HG03378 (cell line): ENCODE measurements at regions not wholly inside any gene's neighbourhood (a gene's known extent, or its start where the extent isn't known, plus 50 kb on each side); places are given as distances from the start of the nearest gene placed in this dataset.

Experiments
- ATAC-seq: cut with Tn5 transposase; IDR thresholded peaks from one replicate; pipeline ENCODE4 v1.9.1; 2021; ENCODE audit warnings: mild to moderate bottlenecking, moderate library complexity; ENCODE audit not compliant: unreplicated experiment

DNA sequence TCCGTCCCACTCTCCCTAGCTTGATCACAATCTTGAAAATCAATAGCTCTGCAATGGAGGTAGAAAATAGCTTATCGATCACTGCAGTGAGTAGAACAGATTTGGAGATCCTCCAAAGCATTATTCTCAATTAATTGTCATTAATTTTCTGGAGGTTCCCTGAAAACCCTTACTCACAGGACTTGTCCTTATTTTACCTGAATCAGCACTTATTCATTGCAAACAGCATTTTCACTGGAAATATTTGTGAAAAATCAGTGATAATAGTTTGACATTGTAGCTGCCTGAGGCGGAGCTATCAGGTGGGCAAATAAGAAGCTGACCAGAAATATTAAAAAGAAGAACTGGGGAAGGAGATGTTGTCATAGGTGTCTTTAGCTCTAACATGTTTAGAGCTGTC is 294.6 kb upstream of the ZSWIM2 start:
- no peak for ATAC-seq

DNA sequence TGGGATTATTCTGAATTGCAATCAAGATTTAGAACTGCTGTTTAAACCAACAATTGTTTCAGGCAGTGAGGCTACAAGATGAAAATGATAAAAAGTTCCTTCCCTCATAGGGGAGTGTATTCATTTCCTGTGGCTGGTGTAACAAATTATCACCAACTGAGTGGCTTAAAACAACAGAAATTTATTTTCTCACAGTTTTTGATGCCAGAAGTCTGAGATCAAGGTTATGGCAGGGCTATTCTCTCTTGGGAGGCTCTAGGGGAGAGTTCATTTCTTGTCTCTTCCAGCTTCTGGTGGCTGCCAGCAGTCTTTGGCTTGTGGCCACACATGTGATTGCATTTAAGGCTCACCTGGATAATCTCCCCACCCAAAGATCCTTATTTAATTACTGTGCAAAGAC is 290.5 kb upstream of the ZSWIM2 start:
- ATAC-seq: no peak

DNA sequence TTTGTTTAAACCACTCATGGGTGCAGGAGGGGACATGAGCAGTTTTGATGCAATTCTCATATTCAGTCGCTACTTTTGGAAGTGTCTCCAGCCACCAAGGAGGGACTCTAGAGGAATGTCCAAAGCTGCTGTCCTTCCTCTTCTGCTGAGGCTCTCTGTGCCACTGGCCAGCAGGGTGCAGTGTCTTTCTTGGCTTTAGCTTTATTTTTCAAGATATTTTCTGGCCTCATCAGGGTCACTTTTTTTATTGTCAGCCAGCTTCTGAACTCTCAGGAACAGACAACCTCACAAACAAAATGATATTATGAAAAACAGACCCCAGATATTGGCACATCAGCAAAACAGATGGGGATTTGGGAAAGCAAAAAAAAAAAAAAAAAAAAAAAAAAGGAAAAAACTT is 289.3 kb upstream of the ZSWIM2 start:
- no peak for ATAC-seq

DNA sequence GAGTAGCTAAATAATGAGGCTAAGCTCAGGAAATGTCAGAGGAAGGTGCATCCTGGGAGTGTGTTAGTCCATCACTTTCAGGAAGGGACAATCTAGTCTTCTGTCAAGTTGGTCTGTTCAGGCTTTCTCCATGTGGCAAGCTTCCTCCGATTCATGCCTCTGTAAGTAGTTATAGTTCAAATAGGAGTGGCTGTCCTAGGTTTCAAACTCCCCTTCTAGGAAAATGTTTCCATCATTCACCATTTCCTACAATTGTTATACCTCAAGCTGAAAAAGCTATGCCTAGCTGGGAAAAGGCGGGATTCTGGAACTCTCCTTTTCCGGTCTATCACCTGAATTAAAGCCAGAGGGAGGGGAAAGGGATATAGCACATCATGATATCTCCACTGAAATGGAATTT is 287.7 kb upstream of the ZSWIM2 start:
- ATAC-seq: no peak

DNA sequence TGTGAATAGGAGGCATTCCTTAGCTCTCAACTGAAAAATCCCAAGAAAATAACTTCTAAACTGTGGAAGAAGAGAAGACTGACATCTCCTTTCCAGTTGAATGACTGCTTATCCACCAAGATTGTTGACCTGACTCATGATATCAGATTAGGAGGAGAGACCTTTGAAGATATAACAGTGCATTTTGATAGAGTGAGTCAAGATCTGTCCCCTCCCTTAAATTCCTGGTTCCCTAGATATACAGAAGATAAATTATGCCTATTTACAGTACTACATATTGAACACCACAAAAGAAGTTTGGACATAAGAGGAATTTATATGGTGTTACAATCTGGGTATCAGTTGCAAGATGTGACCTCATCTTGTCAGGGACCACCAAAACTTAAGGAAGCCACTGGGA is 285.3 kb upstream of the ZSWIM2 start:
- no peak for ATAC-seq

DNA sequence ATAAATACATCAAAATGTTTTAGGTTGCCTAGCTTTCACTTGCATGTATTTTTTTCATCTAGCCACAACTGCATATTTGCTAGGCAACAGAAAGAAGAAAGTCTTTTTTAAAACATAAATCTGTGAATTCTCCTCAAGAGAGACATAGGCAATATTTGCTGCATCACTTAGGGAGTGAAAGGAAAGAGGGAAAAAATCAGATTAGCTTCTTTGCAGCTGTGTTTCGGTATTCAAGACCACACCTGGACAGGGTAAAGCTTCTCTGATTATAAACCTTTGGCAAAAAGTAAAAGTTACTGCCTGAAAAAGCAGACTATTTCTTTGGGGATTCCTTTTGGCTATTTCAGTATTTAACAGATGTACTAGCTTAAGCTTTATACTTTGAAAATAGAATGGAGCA is 280.9 kb upstream of the ZSWIM2 start:
- ATAC-seq: no peak

DNA sequence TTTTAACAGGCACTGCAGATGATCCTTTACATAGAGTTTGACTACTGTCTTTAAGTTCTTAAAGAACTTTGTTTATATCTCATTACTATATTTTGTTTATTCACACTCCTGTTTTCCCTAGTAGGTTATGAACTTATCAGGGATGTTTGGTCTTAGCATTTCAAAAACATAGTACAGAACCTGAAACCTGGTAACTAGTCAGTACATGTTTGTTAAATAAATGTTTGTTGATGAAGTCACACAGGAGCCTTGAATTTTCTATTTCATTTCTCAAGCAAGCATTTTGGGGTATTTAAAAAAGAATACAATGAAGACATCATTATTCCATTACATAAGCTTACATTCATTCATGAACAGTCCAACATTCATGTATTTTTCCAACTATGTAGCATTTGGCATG is 280.3 kb upstream of the ZSWIM2 start:
- ATAC-seq: no peak

DNA sequence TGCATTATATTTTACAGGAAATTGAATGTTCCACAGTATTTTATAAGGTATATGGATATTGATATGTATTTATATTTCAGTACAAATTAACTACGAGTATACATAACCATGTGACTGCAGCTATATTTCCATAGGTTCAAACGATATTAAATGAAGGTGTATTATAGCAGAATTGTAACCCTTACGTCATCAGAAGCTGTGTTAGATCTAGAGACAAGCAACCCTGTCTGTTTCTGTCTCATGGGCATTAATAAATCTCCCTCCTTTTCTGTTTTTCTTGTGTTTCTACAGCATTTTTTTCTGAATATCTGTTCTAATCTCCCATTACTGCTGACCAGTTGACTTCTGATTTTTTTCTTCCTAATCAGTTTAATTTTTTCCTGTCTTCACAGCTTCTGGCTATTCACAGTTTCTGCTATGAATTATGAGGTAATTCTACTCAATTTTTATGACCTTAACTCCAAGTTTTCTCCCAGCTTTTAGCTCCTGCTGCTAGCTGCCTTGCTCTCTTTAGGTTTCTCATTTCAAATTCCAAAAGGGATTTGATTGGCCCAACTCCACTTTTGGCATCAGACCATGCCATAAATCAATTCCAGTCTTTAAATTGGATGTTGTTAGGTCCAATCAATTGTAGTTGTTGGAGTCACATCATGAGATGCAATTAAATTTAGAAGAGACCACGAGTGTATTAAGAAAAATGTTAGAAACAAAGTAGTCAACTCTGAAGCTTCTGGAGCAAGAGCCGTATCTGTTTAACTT is 277.5 kb upstream of the ZSWIM2 start:
- ATAC-seq: no peak

DNA sequence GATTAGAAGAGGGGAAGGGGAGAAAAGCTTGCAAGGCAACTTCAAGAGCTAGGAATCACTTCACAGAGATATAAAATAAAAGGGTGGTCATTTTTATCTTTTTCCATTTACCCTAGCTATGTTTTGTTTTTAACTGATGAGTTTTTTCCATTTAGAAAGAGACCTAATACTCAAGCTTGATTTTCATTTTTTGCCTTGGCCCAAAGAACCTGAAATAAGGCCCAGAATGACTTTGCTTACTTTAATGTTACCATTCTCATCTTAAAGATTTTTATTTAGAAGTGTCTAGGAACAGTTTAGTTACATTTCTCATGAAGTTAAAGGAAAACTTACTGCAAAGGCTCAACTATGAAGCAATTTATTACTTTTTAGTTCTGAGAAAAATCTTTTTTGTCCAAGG is 276.3 kb upstream of the ZSWIM2 start:
- ATAC-seq: no peak

DNA sequence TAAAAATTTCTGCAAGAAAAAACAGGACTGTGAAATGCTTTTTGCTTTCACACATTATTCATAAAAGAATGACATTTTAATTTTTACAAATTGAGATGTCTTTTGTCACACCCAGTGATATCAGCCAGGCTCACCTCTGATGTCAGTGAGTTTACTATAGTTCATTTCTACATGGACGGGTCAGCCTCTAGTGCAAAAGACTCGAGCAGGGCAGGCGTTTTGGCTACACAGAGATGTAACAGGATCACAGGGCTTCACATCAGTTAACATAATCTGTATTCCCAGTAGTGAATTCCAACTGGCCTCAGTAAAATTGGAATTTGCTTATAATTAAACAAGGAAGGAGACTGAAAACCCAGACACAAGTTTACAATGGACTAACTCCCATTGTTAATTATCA is 275.6 kb upstream of the ZSWIM2 start:
- no peak for ATAC-seq

DNA sequence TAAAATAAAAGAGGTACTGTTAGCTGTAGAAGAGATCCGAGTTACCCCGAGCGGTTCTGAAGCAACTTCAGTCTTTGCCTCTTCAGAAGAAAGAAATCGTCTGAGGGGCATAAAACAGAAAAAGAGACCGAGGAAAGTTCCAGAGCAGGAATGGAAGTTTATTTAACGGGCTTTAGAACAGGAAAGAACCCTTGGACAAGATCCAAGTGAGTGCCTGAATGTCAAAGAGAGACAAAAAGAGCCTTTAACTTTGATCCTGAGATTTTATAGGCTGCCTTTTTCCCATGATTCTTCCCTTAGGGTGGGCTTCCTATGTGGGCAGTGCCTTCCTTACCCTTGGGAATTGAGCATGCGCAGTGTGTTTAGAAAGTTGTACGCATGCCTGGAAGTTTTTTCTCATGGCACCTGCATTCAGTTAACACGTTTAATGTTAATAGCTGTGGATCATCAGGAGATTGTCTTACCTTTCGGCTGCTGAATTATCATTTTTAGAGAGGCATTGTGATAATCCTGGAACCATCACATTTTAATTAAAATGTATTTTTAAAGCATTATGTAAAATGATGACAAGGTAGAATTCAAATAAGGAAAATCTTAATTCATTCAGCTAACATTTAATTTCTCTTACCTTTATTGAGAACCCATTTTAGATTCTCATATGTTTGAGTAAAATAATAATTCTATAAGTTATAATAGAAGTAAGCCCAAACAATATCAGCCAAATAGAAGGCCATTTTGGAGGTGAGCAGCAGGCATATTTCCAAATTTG is 269.5 kb upstream of the ZSWIM2 start:
- no peak for ATAC-seq

DNA sequence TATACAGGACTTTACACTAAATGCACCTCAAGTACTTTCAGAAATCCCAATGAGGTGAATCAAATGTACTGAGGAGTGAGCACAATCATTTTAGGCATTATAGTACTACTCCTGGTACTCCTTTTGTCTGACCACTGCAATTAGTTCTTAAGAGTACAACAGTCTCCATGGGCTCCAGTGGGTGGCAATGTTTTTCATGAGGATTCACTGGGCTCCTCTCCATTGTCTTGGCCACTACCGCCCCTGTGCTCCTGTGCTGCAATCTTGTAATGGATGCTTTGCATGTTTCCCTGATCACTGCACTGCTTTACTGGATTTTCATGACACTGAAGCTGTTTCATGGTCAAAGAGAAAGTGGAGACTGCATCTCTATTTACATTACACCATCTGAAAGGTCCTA is 268.5 kb upstream of the ZSWIM2 start:
- ATAC-seq: no peak

DNA sequence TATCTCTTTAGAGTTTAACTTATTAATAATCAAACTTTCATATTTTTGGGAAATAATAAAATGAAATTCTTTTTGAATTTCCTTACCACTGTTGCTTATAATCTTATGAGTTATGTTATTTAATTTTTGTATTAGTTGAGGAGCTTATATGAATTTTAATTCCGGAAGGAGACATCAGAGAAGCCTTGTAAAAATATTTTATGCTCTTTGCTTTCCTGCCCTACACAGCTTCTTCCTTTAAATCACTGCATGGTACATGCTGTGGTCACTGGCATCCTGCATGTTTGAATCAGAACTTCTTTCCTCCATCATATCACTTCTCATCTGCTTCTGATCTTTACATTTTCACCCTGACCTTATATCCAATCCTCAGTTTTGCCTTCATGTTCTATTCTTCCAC is 266.7 kb upstream of the ZSWIM2 start:
- no peak for ATAC-seq

DNA sequence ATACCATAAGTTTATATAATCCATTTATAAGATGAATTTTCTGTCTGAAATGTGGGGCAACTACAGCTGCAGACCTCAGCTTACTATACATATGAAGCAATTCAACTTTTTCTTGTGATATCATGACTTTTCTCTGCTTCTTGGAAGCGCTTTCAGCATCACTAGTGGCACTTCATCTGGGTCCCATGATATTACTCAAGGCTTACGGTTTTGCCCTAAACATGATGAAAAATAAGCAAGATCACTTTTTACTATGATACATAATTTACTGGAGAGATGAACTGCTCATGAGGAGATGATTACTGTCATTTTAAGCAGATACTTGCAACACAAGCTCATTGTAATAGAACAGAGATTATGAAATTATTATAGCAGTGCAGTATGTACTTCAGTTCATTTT is 258.0 kb upstream of the ZSWIM2 start:
- ATAC-seq: no peak

DNA sequence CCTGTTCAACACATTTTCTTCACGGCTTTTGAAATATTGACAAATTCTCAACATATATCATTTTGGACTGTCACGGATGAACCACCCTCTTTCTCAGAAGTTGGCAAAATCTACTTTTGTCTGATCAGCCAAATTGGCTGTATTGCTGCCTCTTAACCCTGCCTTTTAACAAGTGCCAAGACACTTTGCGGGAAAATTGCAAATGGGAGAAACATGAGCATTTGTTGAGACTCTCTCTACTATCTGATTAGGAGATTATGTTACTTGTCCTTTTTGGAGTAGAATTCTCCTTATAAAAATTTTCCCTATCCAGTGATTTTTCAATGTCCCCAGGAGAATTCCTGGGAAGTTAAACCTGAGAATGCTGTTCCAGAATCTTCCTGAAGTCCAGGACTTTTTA is 256.2 kb upstream of the ZSWIM2 start:
- ATAC-seq: no peak

DNA sequence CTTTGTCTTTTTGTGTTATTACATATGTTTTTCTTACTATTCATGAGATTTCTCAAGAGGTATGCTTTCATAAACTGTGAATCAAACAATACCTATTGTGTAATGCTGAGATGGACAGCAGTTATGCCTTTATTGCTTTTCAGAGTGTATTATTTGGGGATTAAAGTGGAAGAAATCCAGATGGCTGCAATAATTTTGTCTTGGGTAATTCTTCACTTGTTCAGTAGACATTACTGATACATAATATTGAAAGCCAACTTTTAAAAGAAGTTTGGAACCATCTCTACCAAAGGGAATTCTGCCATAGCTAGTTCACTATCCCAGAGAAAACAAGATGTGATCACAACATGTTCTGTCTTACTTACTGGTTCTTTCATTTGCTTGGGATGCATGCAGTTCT is 253.4 kb upstream of the ZSWIM2 start:
- ATAC-seq: no peak

DNA sequence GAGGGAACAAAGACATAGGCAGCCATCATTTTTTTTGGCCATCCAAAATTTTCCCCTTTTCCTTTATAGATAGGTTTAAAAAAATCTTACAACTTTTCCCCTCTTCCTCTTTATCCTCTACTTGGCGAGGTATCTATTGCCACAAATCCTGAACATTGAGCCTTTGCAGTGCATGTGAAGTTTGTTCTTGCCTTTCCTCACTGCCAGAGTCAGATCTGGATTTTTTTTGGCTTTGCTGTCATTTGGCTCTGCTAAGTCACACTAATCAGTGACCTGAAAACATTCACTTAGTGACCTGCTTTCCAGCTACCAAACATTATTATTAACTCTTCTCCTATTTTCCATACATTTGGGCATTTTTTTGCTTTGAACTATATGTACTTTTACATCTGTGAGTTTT is 249.2 kb upstream of the ZSWIM2 start:
- no peak for ATAC-seq

DNA sequence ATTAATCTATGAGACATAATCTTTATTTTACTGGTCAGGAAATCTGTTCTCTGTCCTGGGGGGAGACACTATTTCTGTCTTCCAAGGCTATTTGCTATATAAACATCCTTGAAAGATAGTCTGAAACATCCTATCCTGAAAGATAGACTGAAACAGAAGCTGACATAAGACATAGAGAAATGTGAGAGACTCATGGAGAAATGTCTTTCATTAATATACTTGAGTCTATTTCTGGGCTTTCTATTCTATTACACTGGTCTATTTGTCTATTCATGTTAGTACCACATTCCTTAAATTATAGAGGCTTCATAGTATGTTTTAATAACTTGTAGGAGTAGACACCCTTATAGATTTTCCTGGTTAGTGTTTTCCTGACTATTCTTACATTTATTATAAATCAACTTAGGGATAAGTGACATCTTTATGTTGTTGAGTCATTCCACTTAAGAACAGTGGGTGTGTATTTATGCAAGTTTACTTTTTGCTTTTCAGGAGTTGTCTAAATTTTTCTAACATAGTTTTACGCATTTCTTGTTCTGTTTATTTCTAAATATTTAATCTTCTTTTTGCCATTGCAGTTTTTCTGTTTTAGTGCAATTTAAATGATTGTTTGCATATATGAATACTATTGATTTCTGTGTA is 244.9 kb upstream of the ZSWIM2 start:
- ATAC-seq: no peak

DNA sequence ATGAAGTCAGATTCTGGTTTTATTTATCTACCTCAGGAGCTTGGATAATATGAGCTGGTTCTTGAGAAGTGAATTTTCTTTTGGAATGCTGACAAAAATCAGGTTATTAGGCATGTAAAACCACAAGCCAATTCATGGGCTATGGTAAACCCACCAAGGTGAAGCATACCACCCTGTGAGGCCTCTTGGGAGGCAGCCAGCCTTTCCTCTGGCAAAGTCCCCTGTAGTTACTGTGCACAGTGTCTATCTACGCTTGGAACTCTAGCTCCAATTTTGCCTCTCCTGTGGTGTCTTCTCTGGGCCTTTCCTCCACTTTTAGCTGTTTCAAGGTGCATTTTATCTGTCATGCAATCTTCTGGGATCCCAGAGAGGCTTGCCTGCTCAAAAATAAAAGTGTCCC is 242.7 kb upstream of the ZSWIM2 start:
- no peak for ATAC-seq

DNA sequence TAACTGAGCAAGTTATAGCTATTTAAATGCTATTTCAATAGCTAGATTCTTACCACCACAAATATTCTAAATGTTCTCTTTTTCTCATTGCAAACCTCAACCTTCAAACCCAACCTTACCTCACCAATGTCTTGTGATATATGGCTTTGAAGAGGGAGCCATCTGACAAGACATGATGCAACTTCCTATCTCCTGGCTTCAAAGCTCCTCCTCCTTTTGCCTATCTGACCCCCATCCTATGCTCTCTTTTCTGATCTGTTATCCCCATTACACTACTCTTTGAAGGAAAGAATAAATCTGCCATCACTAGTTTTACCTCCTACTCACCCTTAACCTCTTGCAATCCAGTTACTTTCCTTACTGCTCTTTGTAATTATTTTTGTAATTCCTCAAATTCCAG is 235.6 kb upstream of the ZSWIM2 start:
- no peak for ATAC-seq

DNA sequence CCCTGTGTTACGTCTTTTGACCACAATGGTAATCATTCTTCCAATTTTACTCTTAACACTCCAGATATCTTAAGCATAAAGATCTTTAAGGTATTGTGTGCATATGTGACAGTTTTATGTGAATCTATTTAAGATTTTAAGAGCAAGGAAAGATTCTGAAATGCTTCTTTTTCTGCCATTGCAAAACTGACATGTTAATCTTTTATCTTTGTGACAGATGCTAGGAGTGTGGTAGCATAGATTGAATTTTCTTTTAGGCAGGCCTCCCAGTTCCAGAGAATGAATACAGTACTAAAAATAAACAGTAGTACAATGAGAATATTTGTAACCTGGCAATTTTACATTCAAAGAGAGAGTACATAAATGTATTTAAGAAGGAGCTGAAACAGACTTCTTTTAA is 232.5 kb upstream of the ZSWIM2 start:
- no peak for ATAC-seq

DNA sequence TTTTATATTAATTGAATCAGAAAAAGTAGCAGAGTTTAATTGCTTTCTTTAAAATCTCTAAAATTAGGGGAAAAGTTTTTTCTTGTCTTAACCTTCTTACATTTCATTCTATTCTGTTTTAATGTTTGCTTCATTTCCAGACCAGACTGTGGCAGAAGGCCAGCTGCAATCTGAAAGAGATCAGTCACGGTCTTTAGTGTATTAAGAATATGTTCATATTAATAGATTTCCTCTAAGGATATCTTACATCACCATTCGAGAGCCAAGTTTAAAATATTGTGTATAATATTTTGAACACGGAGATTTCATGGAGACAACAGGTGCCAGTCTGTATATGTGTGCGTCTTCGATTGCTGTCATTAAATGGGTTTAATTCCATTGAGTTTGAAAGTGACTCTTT is 230.9 kb upstream of the ZSWIM2 start:
- no peak for ATAC-seq
